NCI-H226 (cell line): ENCODE measurements at regions not wholly inside any gene's neighbourhood (a gene's known extent, or its start where the extent isn't known, plus 50 kb on each side); places are given as distances from the start of the nearest gene placed in this dataset.
A peak's percentile ranks its signal among the peaks of the same experiment; 100 is the strongest.

Experiments used
- DNase-seq: peaks from one replicate; pipeline ENCODE4 v3.0.0-alpha.2; 2015

DNA sequence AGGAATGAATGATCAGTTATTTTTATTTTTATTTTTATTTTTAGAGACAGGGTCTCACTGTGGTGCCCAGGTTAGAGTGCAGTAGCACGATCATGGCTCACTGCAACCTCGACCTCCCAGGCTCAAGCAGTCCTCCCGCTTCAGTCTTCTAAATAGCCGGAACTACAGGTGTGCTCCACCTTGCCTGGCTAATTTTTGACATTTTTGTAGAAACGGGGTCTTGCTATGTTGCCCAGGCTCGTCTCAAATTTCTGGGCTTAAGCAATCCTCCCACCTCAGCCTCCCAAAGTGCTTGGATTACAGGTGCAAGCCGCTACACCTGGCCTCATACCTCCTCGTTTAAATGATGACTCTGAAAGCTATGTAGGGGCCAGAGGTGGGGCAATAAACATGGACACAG lies 706.0 kb downstream of the MED13L start:
- no peak for DNase-seq

DNA sequence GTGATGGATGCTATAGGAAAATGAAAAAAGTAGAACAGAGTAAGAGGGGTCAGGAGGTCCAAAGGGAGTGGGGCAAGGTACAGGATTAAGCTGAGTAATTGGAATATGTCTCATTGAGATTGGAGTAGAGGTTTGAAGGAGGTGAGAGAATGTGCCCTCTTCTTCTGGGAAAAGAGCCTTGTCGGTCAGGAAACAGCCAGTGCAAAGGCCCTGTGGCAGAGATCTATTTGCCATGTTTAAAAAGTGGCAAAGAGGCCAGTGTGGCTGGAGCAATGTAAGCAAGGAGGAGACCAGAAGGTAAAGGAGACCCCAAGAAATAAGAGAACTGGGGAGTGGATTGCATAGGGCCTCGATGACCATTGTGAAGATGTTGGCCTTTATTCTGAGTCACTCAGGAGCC lies 706.5 kb downstream of the MED13L start:
- DNase-seq = no peak

DNA sequence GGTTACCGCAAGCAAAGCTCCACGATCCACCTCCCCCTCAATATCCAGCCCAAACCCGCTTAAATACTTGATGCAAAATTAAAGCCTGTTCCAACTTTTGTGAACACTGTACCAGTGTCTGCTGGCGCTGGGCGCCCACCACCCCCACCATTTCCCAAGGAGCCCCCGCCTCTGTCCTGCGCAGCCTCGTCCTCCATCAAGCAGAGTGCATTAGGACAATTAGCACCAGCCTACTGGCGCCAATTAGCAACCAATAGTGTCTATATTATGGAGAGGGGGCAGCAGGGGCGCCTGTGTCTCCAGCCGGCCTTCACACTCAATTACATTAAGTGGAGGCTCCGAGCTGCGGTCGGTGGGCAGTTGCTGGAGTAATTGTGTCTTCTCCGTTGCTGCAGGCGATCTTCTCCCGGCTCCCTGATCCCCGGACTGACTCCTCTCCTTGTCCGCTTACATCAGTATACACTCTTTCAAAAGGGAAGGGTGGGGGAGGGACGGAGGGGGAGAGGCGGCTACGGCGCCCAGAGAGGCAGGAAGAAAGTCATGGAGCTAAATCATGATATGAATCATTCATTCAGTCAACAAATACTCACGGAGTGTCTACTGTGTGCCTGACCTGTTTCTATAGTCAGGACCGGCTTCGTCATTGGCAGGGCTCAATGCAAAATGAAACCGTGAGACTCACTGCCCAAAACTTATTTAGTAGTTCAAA lies 707.3 kb downstream of the MED13L start:
- DNase-seq = no peak

DNA sequence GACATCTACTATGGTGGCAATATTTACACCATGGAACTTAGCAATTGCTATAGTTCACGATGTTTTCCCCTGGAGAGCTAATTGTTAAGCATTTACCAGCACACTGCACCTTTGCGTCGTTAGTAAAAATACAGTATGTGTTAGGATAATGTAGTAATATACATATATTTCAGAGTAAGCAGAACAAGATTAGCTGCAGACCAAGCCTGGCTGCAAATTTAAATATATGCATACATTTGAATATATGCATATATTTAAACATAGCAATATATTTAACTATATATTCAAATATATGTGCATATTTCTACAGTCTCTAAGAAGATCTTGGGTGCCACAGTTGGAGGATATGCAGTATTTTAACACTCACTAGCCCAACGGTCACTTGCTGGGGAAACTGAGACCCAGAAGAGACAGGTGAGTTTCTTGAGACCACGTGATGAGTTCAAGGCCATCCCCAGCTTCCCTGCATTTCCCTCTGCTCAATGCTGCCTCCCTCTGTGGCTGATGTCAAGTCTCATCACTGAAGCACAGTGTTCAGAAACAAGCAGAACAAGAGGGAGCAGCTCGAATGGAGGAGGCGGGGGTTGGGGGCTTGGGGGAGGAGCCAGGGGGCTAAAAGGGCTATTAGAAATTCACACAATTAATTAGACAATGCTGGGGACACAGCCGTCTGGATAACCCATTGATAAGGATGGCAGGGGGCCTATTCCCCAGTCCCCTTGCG lies 708.0 kb downstream of the MED13L start:
- no peak for DNase-seq

DNA sequence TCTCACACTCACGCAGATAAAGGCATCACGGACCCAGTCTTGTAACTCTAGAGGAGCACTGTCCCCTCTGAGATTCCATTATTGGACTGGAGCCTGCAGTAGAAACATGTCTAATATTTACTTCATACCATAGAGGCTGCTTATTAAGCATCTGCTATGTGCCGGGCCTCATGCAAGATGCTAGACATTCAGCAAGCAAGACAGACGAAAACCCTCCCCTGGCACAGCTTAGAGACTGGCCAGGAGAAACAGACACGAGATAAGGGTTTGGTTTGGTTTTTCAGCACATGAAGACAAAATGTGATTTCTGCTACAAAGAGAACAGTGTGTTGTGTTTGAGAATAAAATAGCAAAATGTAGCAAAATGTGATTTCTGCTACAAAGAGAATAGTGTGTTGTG lies 719.2 kb downstream of the MED13L start:
- DNase-seq = no peak

DNA sequence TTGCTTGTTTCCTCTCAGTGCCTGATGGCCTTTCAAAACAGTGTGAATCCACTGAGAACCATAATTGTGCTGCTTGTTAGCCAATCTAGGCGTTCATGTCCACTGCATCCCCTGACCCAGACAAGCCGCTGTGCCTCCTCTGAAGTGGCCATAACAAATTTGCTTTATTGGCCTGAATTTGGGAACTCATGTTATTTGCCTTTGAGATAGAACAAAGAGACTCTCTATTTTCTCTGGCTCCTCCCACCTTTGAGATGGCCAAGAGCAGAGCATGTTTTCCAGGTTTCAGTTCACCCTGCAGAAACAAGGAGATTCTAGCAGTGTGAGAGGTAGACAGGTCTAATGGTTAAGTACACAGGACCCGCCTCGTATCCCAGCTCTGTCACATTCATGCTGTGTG lies 723.9 kb downstream of the MED13L start:
- no peak for DNase-seq

DNA sequence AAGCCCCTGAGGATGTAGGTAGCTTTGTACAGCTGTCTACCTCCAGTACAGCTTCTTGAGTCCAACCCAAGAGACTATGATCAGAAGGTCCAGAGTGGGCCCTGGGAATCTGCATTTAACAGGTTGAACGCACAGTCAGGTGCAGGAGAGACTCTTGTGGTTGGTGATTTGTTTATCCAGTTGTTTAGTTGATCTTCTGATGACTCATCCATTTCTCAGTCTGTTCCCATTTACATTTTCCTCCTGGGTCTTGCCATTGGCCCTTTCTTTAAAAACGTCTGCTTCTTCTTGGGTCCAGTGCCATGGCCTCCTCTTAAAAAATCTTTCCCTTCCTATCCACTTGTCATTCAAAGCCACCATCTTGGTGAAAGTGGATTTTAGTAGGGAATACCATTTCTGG lies 734.2 kb downstream of the MED13L start:
- DNase-seq = no peak

DNA sequence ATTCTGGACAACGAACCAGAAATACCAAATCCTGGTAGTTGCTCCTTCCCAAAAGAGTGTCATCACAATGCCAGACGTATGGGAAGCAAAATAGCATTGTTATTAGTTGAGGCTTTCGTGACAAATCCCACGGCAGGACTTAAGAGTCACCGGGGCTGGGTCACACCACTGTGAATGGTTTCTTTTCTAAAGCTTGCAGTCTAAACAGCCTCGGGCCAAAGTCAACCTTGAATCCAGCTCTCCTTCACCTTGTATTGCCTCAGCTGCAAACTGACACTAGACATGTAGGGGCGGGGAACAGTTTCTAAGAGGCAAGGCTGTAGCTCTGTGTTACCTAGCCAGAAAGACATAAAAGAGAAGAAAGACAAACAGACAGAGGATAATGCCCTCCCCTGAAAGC lies 734.8 kb downstream of the MED13L start:
- DNase-seq = no peak

DNA sequence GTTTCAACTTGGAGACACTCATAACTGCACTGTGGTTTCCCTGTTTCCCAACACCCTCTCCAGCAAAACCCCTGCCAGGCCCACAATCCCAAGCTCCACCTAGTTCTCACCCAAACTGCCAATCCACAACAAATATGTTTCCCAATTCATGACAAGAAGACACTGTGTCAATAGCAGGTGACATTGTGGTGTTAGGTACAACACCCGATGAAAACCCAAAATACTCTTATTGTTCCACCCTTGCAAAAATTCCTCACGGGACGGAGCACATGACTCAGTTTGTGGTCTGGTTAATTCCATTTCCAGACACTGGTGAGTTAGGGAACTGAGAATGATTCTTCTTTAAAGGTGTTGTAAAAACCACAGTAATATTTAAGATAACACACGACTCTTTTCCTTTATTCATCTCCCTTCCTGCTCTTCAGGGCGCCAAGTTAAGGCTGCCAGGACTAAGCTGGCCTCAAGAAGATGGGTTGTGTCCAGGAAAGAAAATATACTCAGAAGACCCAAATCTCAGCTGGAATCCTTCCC lies 735.5 kb downstream of the MED13L start:
- peak; percentile 19 for DNase-seq

DNA sequence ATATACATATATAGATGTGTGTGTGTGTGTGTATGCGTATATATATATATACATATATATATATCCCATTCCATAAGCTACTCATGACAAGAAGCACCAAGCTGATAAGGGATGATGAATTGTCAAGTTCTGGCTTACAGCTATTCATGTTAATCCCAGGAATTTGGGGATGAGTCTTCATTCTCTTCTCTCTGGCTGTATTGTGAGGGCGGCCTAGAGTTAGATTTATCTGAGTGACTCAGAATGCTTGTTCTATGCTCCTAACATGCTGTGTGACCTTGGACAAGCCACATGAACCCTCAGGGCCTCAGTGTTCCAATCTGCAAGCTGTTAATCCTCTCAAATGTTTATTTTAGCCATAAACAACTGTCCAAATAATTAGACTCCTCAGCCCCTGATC lies 749.0 kb downstream of the MED13L start:
- peak; percentile 12 for DNase-seq

DNA sequence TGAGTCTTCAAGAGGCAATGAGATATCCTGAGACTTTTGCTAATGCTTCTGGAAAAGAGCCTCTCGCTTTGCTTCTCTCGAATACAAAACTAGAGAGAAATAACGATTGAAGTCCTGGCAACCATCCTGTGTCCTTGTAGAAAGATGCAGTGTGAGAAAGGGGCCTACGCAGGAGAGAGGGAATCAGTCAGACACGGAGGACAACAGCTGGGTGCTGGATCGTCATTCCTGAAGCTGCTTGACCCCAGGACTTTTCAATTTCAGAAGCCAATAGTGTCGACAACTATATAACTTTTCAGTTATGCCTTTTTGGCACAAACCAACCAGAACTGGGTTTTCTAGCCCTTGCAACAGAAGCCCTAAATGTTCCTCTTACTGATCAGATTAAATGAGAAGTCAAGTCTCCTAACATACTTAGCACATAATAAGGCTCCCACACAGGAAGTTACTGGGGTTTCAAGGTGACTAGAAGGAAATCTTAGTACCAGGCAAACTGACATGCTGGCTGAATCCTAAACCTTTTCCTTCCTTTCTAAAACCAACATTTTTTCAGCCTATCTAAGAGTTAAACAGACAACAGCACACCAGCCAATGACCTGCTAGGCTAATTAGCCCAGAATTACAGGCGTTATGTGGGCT lies 755.6 kb downstream of the MED13L start:
- no peak for DNase-seq

DNA sequence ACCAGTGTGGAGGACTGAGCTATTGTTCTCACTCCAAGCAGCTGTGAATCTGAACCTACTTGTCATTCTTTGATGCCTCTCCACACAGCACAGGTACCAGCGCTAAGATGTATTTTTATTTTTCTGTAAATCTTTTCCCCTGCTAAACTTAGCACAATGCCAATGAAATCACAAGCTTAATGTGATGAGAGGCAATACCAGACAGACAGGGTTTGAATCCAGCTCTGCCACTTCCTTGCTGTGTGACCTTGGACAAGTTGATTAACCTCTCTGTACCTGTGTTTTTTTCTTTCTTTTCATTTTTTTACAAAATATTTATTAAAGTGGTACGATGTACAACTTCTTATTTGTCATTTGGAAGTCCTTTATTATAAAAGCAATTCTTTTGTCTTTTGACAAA lies 757.6 kb downstream of the MED13L start:
- DNase-seq = no peak

DNA sequence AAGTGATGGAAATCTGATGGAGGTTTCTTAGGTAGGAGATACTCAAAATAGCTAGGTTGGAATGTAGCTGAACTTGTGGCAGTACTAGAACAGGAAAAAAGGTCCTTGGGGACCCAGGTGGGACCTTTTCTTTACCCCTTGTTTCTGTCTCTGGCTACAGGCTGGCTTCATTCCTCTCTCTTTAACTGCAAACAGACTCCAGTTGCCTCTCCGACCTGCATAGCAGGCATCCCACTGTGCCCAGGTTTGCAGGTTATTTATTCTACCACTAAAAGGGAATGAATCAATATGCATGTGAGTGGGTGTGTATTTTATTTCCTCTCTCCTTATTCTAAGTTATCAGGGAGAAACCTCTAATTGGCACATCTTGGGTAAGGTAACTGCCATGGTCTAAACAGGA lies 758.1 kb downstream of the MED13L start:
- DNase-seq = no peak

DNA sequence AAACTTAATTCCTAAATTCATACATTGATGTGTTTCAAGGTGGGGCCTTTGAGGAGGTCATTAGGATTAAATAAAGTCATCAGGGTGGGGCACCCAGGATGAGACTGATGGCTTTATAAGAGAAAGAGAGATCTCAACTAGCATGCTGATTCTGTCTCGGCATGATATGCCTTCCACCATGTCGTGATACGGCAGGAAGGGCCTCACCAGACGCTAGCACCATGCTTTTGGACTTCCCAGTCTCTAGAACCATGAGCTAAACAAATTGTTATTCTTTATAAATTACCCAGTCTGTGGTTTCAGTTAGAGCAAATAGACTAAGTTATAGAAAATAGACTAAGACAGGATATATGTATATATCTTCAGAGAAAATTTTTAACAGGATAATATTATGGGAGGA lies 759.6 kb downstream of the MED13L start:
- DNase-seq = no peak

DNA sequence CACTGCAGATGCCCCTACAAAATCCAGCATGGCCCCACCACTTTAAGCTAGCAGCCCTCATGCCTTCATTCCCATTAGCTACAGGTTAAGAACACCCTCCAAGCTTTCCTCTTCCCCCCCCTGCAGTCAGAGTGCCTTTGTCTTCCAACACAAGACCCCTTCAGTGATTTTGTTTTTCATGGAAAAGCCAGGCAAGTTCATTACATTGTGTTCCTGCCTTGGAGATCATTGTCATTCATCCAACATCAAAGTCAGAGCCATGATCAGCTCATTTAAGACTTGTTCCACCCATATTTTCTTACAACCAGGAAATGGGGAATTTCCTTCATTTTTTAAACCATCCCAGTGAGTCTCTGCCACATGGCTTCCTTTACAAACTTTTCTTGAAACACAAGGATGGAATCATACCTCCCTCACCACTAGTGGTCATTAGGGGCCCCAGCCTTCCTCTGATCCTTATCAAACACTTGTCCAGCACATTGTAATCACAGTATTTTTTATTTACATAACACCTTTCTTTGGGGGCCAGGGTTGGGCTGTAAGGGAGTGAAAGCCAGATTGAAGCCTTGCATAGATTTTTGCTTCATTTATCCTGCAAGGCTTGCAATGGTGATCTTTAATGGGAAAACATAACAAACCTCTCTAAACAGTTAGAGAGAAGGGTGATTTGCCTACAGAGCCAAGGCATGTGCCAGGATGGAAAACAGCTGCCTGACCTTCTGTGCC lies 765.3 kb downstream of the MED13L start:
- DNase-seq = no peak

DNA sequence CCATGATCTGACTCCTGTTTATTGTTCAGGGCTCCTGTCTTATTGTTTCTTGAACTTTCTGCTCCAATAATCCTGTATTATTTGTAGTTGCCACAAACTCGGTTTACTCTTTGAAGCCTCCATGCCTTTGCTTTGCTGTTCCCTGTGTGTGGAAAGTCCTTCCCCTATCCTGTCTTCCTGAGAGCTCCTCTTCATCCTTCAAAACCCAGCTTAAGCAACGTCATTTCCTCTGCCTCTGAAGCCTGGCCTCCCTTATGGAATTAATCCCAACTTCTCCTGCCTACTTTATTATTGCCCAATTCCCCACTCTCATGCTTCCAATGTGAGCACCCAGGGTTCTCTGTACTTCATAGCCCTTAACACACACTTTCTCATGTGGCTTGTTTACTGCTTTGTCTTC lies 766.2 kb downstream of the MED13L start:
- no peak for DNase-seq

DNA sequence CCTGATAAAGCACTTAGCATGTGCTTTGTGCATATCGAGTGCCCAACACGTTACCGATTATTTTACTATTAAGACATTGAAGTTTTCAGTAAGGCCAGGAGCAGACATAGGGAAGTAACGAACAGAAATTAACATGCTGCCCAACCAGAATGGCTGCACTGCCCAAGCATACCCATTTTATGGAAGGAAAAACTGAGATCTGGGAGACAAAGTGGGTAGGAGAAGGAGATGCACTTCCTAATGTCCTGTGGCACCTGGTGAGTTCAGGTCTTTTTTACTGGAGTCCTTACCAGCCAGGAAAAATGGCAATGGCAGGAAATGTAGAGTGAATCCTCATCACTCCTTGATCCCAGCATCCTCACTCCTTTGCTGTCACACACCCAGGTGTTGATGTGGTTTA lies 768.5 kb downstream of the MED13L start:
- DNase-seq = no peak

DNA sequence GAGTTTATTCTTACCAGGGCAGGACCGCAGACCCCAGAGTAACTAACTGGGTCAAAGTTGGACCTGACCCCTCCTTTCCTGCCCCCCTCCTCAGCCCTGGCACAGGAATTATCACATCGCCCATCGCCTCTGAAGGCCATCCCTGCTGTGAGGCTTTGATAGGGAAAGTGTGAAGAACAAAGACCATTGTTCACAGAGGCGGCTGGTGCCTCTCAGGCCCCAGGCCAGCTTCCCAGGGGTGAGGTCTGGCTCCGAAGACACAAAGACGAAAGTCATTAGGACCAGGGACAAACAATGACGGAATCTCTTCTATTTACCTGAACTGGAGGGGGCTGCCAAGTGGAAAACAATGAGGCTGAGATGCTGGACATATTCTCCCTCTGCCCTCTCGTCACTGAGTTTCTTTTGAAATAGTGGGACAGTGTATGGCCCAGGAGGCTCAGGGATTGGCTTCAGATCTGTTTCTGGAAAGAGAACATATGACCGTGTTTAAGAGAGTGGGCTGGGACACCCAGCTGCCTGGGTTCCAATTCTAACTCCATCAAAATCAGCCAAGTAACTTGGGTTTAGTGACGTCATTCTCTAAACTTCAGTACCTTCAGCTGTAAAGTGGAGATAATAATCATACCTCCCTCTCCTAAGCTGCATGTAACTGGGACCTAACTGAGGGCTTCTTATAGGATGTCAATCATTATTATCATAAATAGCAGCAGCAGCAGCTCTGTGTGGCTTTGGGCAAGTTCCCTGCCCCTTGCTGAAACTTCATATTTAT lies 769.4 kb downstream of the MED13L start:
- no peak for DNase-seq

DNA sequence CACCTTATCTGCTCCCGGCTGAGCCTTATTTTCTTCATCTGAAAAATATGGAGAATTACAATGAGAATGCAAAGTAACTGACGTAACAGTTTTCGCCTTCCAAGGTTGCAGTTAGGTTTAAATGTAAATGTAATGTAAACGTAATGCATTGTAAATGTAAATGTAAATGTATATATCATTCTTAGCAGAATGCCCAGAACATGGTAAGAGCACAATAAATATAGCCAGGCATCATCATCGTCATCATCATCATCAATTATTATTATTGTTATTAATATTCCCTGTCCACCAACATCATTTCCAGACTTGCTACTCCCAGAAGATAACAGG lies 770.0 kb downstream of the MED13L start:
- no peak for DNase-seq

DNA sequence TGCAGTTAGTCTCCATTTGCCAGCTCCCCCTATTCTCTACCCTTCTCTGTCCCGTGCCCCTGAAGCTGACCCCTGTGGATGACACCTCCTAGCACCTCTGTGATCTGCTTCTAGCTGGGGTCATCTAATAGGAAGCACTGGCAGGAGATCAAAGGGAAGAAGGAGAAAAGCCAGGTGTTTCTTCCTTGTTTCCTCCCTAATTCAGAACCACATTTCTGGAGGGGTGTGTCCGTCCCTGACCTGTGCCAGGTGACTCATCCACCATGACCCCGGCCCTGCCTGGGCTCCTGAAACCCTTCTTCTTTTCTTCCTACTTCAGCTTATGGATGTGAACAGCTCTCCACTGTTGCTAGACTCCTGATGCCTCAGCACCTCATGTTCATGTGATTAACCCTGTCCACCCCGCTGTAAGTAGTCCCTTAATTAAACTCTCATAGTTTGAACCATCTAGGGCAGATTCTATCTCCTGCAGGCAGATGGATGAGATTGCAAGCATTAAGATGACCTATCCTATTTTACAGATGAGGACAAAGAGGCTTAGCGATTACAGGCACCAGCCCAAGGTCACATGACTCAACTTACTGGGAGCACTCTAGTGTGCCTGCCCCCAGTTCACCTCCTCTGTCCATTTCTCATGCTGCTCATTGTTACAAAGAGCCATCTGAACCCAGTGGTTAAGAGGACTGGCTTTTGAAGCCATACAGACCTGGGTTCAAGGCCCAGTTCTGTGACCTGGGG lies 770.5 kb downstream of the MED13L start:
- no peak for DNase-seq

DNA sequence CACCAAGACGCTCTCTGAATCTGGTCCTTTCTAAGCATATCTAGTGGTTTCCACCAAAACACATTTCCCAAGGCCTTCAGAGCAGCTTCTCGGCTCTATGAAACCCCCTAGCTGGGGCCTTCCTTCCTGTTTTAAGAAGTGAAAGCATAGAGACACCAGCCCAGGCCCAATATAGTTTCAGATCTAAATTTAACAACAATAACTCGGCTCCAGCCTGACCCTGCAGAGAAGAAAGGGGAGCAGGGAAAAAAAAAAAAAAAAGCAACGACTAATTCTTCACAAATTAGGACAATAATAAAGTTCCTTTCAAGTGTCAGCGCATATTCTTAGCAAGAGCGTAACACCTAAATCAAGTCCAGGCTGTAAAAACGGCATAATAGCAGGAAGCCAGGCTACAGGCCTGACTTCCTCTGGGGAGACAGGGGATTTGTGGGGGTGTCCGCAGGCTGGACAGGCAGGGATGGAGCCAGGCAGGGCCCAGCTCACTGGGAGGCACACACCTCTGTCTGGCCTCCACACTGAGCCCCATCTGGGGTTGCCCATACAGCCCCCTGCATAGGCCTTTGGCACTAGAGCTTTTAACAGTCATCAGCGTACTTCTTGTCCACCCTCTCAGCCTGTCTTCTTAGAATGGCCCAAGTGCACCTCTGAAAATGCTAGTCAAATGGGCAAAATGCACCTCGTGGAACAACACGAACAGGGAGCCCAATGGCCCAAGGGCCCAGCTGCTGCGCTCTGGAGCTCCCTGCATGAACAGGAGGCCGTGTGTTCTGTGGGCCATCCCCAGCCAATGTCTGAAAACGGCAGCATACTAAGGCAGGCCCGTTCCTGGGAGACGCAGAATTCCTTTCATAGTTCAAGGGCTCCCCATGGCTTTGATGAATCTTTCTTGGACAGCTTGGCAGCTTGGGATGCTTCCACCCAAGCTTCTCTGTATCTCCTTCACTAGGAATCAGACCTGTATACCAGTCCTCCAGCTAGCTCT lies 772.9 kb downstream of the MED13L start:
- DNase-seq = no peak
